ENCODE measurements at regions not wholly inside any gene's neighbourhood (a gene's known extent, or its start where the extent isn't known, plus 50 kb on each side); places are given as distances from the start of the nearest gene placed in this dataset.

GRCh38 chr1:229220163-229220846 is 50.6 kb upstream of the RAB4A start:
- no peak for TF ChIP-seq CTCF (IDR thresholded peaks at IDR 0.05 in 4 of 5, conservative IDR thresholded peaks at IDR 0.05 in 1 of 5)
- TF ChIP-seq POLR2A (IDR thresholded peaks at IDR 0.05) = no peak

Data from gastrocnemius medialis (tissue), 4 donors.